A673 (cell line): ENCODE measurements at regions not wholly inside any gene's neighbourhood (a gene's known extent, or its start where the extent isn't known, plus 50 kb on each side); places are given as distances from the start of the nearest gene placed in this dataset.

Source experiments
- BruUV-seq: library from RNA; stranded (reverse); fragments of 400-500 nt; replicated peaks from 2 replicates; lab custom pipeline; 2021; lab: Mats Ljungman, UMichigan
- CTCF ChIA-PET: fragments of 300-600 bp; sonication (Branson Sonifier 250); formaldehyde crosslinking; loops from one replicate; lab custom pipeline; 2022; ENCODE audit warnings: antibody characterized with exemption; lab: Charles Lee
- POLR2A ChIA-PET: fragments of 300-600 bp; sonication (Branson Sonifier 250); formaldehyde crosslinking; loops from one replicate; lab custom pipeline; 2022; ENCODE audit warnings: antibody characterized with exemption; ENCODE audit not compliant: low non-redundant PET; lab: Charles Lee
- DNase-seq: peaks from one replicate; pipeline ENCODE4 v3.0.0-alpha.2; 2015; ENCODE audit warnings: low spot score
- H3K27ac ChIP-seq: fragments of 200-600 bp; sonication (generic); 2 replicates; pipeline ENCODE4 v1.5.1; 2016; ENCODE audit warnings: mixed run types, low read depth, mild to moderate bottlenecking, mixed read lengths, antibody characterized with exemption, low read length; ENCODE audit not compliant: poor library complexity, severe bottlenecking
- H3K27me3 ChIP-seq: fragments of 200-600 bp; sonication (generic); replicated peaks from 2 replicates; pipeline ENCODE4 v1.6.1; 2017; ENCODE audit warnings: mixed run types, low read depth, mild to moderate bottlenecking, mixed read lengths, antibody characterized with exemption, low read length; ENCODE audit not compliant: insufficient read depth, poor library complexity
- H3K36me3 ChIP-seq: fragments of 200-600 bp; sonication (generic); 2 replicates; pipeline ENCODE4 v1.6.1; 2016; ENCODE audit warnings: mixed run types, mild to moderate bottlenecking, mixed read lengths, antibody characterized with exemption, low read length; ENCODE audit not compliant: insufficient read depth, poor library complexity, severe bottlenecking
- H3K4me1 ChIP-seq: fragments of 200-600 bp; sonication (generic); 2 replicates; pipeline ENCODE4 v1.6.1; 2017; ENCODE audit warnings: mixed run types, mild to moderate bottlenecking, mixed read lengths, antibody characterized with exemption, low read length; ENCODE audit not compliant: insufficient read depth, poor library complexity, severe bottlenecking
- H3K4me3 ChIP-seq: fragments of 200-600 bp; sonication (generic); 2 replicates; pipeline ENCODE4 v1.5.1; 2016; ENCODE audit warnings: low read depth, mixed run types, mild to moderate bottlenecking, mixed read lengths, low read length; ENCODE audit not compliant: poor library complexity, severe bottlenecking
- H3K9me3 ChIP-seq: fragments of 200-600 bp; sonication (generic); 2 replicates; pipeline ENCODE4 v1.6.1; 2016; ENCODE audit warnings: mixed run types, low read depth, mild to moderate bottlenecking, mixed read lengths, antibody characterized with exemption, low read length; ENCODE audit not compliant: poor library complexity, severe bottlenecking
- EZH2 ChIP-seq: fragments of 200-600 bp; sonication (generic); IDR thresholded peaks from 2 replicates; pipeline ENCODE4 v1.6.1; 2017; ENCODE audit warnings: borderline replicate concordance, low read depth, mild to moderate bottlenecking, mixed read lengths, antibody characterized with exemption, low read length; ENCODE audit not compliant: poor library complexity, severe bottlenecking
- intact Hi-C: fragments of 100-400 bp; cut with micrococcal nuclease; formaldehyde crosslinking; loops from one replicate; pipeline ENCODE4 v1.10.0; 2022; ENCODE audit not compliant: unreplicated experiment
- TF ChIP-seq, protein P1 (sequence below): fragments of 300-800, 200-600 bp; sonication (generic); conservative IDR thresholded peaks from 2 replicates; pipeline ENCODE4 v1.5.1; 2017; ENCODE audit warnings: low read depth, mild to moderate bottlenecking, antibody characterized with exemption, low read length, moderate library complexity, mixed read lengths

DNA sequence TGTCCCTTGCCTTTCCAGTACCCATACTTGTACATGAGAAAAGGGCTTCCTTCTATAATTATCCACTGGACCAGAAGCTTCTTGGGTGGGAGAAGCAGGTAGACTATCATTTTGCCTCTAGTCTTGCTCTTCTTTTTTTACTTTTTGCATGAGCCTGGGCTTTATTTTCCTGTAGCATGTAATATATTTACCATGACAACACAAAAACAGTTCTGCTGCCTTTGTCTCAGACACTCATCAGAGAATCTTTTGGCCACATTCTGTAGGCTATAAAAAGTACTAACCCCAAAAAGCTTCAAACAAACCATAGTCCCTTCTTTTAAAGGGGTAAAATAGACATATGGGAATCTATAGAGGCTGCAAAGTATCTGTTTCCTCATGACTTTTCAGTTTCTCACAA is 339.2 kb upstream of the PIK3R1 start:
- Histone ChIP-seq H3K27ac (no peak overlapping the region), H3K36me3 (no peaks in the 10 kb centered on the region), H3K27me3 (no peaks in the 10 kb centered on the region), H3K9me3 (no peaks in the 10 kb centered on the region), H3K4me1 (no peaks in the 10 kb centered on the region), H3K4me3 (no peak overlapping the region)
- TF ChIP-seq, protein P1, sequence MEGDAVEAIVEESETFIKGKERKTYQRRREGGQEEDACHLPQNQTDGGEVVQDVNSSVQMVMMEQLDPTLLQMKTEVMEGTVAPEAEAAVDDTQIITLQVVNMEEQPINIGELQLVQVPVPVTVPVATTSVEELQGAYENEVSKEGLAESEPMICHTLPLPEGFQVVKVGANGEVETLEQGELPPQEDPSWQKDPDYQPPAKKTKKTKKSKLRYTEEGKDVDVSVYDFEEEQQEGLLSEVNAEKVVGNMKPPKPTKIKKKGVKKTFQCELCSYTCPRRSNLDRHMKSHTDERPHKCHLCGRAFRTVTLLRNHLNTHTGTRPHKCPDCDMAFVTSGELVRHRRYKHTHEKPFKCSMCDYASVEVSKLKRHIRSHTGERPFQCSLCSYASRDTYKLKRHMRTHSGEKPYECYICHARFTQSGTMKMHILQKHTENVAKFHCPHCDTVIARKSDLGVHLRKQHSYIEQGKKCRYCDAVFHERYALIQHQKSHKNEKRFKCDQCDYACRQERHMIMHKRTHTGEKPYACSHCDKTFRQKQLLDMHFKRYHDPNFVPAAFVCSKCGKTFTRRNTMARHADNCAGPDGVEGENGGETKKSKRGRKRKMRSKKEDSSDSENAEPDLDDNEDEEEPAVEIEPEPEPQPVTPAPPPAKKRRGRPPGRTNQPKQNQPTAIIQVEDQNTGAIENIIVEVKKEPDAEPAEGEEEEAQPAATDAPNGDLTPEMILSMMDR: no peak
- TF ChIP-seq EZH2: no peak
- ChIA-PET CTCF (no interaction called here), POLR2A (no interaction called here)
- intact Hi-C loops: no loop called here
- DNase-seq: no peak
- BruUV-seq: no TSS peak

DNA sequence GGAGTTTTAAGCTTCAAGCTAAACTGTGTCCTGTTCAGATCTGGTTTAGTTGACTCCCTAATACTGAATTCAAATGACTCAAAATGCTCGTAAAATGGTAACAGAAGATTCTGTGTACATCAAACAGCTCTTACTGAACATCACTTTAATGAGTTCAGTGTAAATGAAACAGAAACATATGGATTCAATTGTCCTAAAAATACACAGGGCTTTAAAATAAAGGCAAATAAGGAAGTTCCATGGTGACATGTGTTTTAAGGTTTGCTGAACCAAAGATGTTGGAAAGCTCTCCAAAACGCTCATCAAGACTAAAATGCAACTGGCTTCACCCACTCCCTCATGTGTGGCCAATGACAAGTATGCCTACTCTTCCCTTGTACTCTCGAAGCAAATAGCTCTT is 340.0 kb upstream of the PIK3R1 start:
- Histone ChIP-seq H3K4me3 (no peak overlapping the region), H3K27me3 (no peaks in the 10 kb centered on the region), H3K36me3 (no peaks in the 10 kb centered on the region), H3K4me1 (no peaks in the 10 kb centered on the region), H3K27ac (no peak overlapping the region), H3K9me3 (no peaks in the 10 kb centered on the region)
- CTCF ChIA-PET: no interaction called here
- intact Hi-C loops: no loop called here
- no peak for TF ChIP-seq EZH2
- TF ChIP-seq, protein P1: no peak
- POLR2A ChIA-PET: no interaction called here
- peak; percentile 32 for DNase-seq
- BruUV-seq: no TSS peak

DNA sequence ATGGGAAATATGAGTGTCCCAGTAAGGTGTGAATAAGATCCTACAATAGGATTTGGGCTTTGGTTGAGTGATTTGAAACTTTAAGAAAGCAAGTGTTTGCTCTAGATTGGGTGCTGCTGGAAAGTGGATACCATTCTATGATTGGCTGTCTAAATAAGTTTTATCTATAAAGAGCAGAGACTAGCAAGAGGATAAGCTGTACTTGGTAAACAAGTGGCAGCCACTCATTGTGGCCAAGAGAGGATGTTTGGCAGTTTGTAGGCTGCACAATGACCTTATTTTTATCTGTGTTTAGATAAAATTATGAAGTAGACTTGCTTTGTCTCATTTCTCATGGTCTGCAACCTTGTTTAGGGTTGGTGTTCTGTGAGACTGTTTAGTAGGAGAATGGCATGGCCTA is 341.6 kb upstream of the PIK3R1 start:
- no peak overlapping the region for H3K4me3 ChIP-seq
- H3K27me3 ChIP-seq: no peaks in the 10 kb centered on the region
- CTCF ChIA-PET: no interaction called here
- POLR2A ChIA-PET: no interaction called here
- no peak for TF ChIP-seq EZH2
- TF ChIP-seq, protein P1: no peak
- intact Hi-C loops: no loop called here
- peaks cover 4% of the 10 kb centered on the region for H3K4me1 ChIP-seq
- DNase-seq: no peak
- H3K9me3 ChIP-seq: no peaks in the 10 kb centered on the region
- BruUV-seq: no TSS peak
- no peak overlapping the region for H3K27ac ChIP-seq
- no peaks in the 10 kb centered on the region for H3K36me3 ChIP-seq
